Forelimb muscle (tissue), 1 donor: ENCODE measurements at regions not wholly inside any gene's neighbourhood (a gene's known extent, or its start where the extent isn't known, plus 50 kb on each side); places are given as distances from the start of the nearest gene placed in this dataset.
"Not testable (repeated sequence)": the region's sequence is repeated elsewhere in the genome, so short reads cannot be mapped to it uniquely, and the experiment has no call there.

Source experiments
- DNase-seq: peaks from one replicate; pipeline ENCODE4 v3.0.0-alpha.2; 2013; ENCODE audit warnings: low read depth

DNA sequence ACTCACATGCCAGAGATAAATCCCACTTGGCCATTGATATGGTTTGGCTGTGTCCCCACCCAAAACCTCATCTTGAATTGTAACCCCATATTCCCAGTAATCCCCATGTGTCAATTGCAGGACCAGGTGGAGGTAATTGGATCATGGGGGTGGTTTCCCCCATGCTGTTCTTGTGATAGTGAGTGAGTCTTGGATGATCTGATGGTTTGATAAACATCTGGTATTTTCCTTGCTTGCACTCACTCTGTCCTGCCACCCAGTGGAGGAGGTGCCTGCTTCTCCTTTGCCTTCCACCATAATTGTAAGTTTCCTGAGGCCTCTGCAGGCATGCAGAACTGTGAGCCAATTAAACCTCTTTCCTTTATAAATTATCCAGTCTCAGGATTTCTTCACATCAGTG is 50.4 kb upstream of the B3GAT2 start:
- DNase-seq, result not testable (repeated sequence)

GRCh38 chr6:71011871-71012371 is 55.1 kb upstream of the B3GAT2 start:
- peak; percentile 17 for DNase-seq

- peak; percentile 46 for DNase-seq
These were observed 56.1 kb upstream of the B3GAT2 start for GRCh38 chr6:71012866-71013469.

- DNase-seq, result no peak
These were observed 58.5 kb upstream of the B3GAT2 start for GRCh38 chr6:71015392-71015791.

- DNase-seq, result no peak
These were observed 71.5 kb upstream of the B3GAT2 start for GRCh38 chr6:71028236-71028876.

GRCh38 chr6:71028877-71029252 is 72.0 kb upstream of the B3GAT2 start:
- no peak for DNase-seq

- no peak for DNase-seq
These were observed 72.7 kb upstream of the B3GAT2 start for GRCh38 chr6:71029555-71029954.

DNA sequence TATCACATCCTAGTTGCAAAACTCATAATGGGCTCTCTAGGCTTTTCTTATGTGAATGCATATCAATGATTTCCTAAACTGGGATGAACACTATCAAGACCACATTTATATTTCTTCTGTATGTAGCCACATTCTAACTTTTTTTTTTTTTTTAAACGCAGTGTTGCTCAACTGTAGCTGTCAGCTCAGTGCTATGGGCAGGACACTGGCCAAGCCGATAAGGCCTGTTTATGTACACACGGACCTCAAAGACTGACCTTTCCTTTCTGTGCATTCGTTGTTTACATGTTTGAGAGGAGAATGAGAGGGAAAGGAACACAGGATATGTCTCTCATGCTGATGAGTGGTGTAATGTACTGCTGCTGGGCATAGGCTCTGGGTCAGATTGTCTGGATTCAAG is 75.1 kb upstream of the B3GAT2 start:
- DNase-seq, result no peak

DNA sequence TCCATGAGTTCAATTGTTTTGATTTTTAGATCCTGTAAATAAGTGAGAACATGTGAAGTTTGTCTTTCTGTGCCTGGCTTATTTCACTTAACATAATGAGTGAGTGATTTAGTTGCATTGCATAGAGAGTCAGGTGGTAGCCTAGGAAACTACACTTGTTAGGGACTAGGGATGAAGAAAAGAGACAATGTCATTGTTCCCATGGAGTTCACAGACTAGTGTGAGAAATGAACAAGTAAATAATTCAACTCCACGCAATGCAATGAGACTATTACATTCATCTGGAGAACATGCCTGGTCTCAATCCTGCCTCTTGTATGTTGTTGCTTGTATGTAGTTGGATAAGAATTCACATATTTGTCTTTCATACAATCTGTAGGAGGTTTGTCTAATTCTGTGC is 76.3 kb upstream of the B3GAT2 start:
- DNase-seq, result no peak

DNA sequence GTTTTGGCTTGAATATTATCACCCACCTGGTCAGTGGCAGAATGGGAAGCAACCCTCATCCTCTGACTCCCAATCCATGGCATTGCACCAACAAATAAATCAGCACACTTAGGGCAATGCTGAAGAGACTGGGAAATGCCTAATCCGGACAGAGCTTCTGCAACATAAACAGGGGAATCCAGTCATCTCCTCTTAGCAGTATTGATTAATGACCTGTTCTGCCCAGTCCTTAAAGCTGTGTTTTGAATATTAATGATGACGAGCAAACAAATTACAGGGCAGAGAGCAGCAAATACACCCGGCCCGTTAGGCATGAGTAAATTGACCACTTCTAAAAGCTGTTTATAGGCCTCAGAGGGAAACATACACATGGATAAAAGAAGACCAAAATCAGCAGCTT is 77.0 kb upstream of the B3GAT2 start:
- no peak for DNase-seq

DNA sequence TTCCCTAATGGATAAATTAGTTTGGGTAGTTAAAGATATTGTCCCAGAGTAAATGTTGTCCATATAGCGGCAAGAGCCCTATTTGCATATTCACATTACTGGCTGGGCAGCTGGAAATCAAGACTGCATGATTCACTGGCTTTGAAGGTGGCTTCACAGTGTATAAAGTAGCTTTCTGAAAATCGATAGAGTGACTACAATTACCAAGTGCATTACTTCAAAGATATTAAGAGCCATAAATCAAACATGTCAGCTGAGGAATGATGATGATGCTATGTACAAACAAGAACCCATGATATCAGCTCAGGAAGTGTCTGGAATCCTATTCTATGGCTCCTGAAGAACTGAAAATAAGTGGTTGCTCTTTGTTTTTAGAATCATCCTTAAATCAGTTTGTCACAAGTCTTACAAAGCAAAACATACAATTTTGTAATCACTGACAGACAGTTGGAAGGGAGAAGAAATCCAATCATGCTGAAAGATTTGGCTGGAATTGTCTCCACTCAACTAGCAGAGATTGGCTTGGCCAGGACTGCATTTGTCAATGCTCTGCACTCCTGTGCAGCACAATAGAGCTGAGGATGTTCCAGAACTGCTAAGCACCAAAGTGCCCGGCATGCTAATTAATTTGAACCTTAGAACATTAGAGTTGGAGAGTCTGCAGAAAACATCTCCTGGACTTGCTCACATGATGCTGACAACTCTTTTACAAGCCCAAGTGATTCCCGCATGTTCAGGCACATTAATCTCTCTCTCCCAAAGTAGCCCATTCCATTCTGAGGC is 77.9 kb upstream of the B3GAT2 start:
- no peak for DNase-seq

DNA sequence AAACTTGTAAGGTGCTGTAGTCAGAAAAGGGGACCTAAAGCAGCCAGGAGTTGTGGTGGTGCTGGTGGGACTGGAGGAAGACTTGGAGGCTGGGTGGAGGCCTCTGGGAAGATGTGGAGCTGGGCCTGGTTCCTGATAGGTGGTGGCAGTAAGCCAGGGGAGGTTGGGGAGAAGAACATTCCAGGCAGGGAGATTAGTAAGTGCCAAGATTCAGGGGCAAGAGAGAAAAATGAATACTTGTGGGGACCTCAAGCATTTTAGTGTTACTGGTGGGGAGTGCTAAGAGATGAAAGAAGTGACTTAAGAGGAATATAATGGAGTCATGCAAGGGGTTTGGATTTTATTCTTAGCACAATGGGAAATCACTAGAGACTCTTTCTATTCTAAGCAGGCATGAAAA is 79.0 kb upstream of the B3GAT2 start:
- DNase-seq, result no peak

DNA sequence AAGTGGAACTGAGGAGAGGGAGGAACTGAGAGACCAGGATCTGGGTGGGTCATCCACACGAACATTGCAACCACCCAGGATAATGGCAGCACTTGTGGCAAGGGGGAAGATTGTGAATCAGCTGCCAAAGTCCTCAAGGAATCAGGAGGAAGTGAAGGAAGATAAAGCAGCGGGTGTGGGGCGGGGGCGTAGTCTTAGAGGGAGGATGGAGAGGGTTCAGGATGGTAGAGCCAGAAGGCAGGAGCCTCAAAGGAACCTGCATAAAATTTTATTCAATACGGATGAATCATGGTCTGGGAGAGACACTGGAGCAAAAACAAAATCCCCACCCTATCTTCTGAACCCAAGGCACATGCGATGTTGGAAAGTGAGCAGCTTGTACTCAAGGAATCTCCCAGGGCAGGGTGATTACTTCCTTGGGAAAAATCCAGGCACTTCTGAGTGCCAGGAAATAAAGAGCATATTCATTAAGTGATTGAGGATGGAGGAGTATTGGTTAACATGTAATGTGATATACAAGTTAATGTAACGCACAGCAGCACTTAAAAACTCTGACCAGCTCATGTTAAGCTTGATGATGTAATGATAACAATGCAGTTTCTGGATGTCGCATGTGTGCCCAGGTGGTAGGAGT is 82.0 kb upstream of the B3GAT2 start:
- no peak for DNase-seq

DNA sequence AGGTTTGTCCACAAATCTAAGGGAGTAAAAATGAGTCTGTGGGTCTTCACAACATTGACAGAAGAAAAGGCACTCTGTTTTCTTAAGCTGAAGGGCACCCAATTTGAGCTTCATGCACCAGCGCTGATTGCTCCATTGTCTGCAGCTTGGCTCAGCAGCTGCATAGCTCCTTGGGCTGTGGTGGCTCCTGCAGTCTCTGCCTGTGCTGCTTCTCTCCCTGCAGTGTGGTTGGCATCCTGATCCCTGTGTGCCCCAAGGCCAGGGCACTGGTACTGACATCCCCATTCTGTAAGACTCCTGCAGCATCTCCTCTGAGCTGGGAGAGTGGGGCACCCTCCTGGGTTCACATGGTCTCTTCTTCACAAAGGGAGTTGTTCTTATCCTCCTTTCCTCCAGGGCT is 83.2 kb upstream of the B3GAT2 start:
- DNase-seq, result no peak

DNA sequence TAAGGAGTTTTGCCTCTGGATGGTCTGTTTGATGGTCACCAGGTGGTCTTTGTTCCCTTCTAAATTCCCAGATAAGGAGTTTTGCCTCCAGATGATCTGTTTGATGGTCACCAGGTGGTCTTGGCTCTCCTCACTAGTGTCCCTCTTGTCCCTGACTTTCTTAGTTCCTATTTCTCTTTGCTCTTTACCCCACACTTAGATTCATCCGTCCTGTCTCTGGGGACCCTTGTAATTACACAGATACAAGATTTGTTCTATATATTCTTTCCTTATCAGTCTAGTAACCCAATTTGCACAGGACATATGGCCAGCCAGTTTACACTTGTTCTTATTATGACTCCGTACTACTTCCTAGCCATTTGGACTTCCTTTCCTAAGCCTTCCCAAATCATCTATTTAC is 84.0 kb upstream of the B3GAT2 start:
- DNase-seq, result no peak

DNA sequence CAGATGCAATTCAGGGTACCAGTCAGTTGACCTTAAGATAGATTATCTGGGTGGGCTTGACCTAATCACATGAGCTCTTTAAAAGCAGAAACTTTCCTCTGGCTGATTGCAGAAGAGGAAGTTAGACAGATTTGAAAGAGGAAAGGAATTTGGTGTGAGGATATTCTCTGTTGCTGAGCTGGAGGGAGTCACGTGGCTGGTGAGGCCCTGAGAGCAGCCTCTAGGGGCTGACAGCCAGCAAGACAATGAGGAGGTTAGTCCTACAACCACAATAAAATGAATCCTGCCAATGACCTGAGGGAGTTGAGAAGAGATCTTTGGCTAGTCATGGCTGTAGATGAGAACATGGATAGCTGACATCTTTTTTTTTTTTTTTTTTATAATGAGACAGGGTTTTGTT is 87.0 kb upstream of the B3GAT2 start:
- no peak for DNase-seq

DNA sequence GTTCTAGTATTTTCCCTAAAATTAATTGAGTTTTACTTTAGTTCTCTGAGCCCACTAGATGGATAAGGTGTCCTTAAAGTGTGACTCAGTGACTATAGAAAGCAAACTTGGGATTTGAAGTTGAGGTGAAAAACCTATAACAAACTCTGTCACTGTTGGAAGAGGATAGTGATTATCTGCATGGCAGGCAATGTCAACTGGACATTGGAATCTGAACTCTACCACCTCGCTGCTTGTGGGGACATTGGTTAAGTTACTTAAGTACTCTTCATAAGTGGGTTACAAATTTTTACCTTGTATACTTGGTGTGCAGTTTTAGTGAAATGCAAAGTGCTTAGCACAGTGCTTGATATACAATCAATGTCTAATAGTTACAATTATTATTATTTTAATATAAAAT is 87.9 kb upstream of the B3GAT2 start:
- no peak for DNase-seq

GRCh38 chr6:71045296-71045695 is 88.4 kb upstream of the B3GAT2 start:
- DNase-seq, result no peak

- DNase-seq, result no peak
These were observed 90.6 kb upstream of the B3GAT2 start for GRCh38 chr6:71047417-71047816.

GRCh38 chr6:71048320-71049164 is 91.7 kb upstream of the B3GAT2 start:
- DNase-seq, result peak; percentile 32

GRCh38 chr6:71049198-71049770 is 92.4 kb upstream of the B3GAT2 start:
- no peak for DNase-seq
